ENCODE measurements at regions not wholly inside any gene's neighbourhood (a gene's known extent, or its start where the extent isn't known, plus 50 kb on each side); places are given as distances from the start of the nearest gene placed in this dataset.

- Histone ChIP-seq H3F3A (ENCODE audit: insufficient read depth, low read length) (no peaks in the 10 kb centered on the region), H3K27me3 (replicated peaks; ENCODE audit: insufficient read depth, low read length) (no peaks in the 10 kb centered on the region), H3K9me3 (replicated peaks; ENCODE audit: insufficient read depth, low read length) (no peaks in the 10 kb centered on the region), H3K79me2 (ENCODE audit: low read length) (no peaks in the 10 kb centered on the region), H3K36me3 (replicated peaks; ENCODE audit: insufficient read depth, low read length) (no peaks in the 10 kb centered on the region), H3K27ac (ENCODE audit: low read length) (no peak overlapping the region), H3K9me2 (replicated peaks; ENCODE audit: insufficient read depth, low read length) (no peaks in the 10 kb centered on the region), H4K20me1 (ENCODE audit: insufficient read depth, low read length) (no peaks in the 10 kb centered on the region), H3K4me1 (ENCODE audit: low read length) (no peaks in the 10 kb centered on the region), H2AFZ (ENCODE audit: low read length) (no peak overlapping the region), H3K9ac (ENCODE audit: low read length) (no peak overlapping the region), H3K4me3 (ENCODE audit: low read length) (no peak overlapping the region), H3K4me2 (ENCODE audit: low read depth, low read length) (no peak overlapping the region)
- no peak for DNase-seq
- TF ChIP-seq CTCF (IDR thresholded peaks at IDR 0.05; ENCODE audit: low read length) (no peak), EZH2phosphoT487 (IDR thresholded peaks at IDR 0.05; ENCODE audit: low read length) (no peak), EZH2 (optimal IDR thresholded peaks at IDR 0.05; ENCODE audit: low read depth, low read length) (no peak)
These were observed 494.2 kb upstream of the FSTL5 start for GRCh38 chr4:162657966-162658365.

- DNase-seq: no peak
- no peak for TF ChIP-seq EZH2phosphoT487 (IDR thresholded peaks at IDR 0.05; ENCODE audit: low read length)
- no peak overlapping the region for H2AFZ ChIP-seq (ENCODE audit: low read length)
- H4K20me1 ChIP-seq (ENCODE audit: insufficient read depth, low read length): no peaks in the 10 kb centered on the region
- no peak overlapping the region for H3K9ac ChIP-seq (ENCODE audit: low read length)
- H3F3A ChIP-seq (ENCODE audit: insufficient read depth, low read length): no peaks in the 10 kb centered on the region
- no peaks in the 10 kb centered on the region for H3K79me2 ChIP-seq (ENCODE audit: low read length)
- no peaks in the 10 kb centered on the region for H3K4me1 ChIP-seq (ENCODE audit: low read length)
- no peaks in the 10 kb centered on the region for H3K9me3 ChIP-seq (replicated peaks; ENCODE audit: insufficient read depth, low read length)
- no peak overlapping the region for H3K4me2 ChIP-seq (ENCODE audit: low read depth, low read length)
- H3K27me3 ChIP-seq (replicated peaks; ENCODE audit: insufficient read depth, low read length): no peaks in the 10 kb centered on the region
- H3K9me2 ChIP-seq (replicated peaks; ENCODE audit: insufficient read depth, low read length): no peaks in the 10 kb centered on the region
- H3K36me3 ChIP-seq (replicated peaks; ENCODE audit: insufficient read depth, low read length): no peaks in the 10 kb centered on the region
- H3K27ac ChIP-seq (ENCODE audit: low read length): no peak overlapping the region
- no peak overlapping the region for H3K4me3 ChIP-seq (ENCODE audit: low read length)
These were observed 486.4 kb upstream of the FSTL5 start for GRCh38 chr4:162650166-162650565.

- H3K79me2 ChIP-seq (ENCODE audit: low read length): no peaks in the 10 kb centered on the region
- H3K4me1 ChIP-seq (ENCODE audit: low read length): no peaks in the 10 kb centered on the region
- H2AFZ ChIP-seq (ENCODE audit: low read length): no peak overlapping the region
- H3K9me3 ChIP-seq (replicated peaks; ENCODE audit: insufficient read depth, low read length): no peaks in the 10 kb centered on the region
- H3K4me2 ChIP-seq (ENCODE audit: low read depth, low read length): no peak overlapping the region
- no peak overlapping the region for H3K27ac ChIP-seq (ENCODE audit: low read length)
- H3K27me3 ChIP-seq (replicated peaks; ENCODE audit: insufficient read depth, low read length): no peaks in the 10 kb centered on the region
- no peaks in the 10 kb centered on the region for H3K36me3 ChIP-seq (replicated peaks; ENCODE audit: insufficient read depth, low read length)
- no peak overlapping the region for H3K4me3 ChIP-seq (ENCODE audit: low read length)
- no peaks in the 10 kb centered on the region for H3K9me2 ChIP-seq (replicated peaks; ENCODE audit: insufficient read depth, low read length)
- no peaks in the 10 kb centered on the region for H4K20me1 ChIP-seq (ENCODE audit: insufficient read depth, low read length)
- H3K9ac ChIP-seq (ENCODE audit: low read length): no peak overlapping the region
- H3F3A ChIP-seq (ENCODE audit: insufficient read depth, low read length): no peaks in the 10 kb centered on the region
- TF ChIP-seq CTCF (IDR thresholded peaks at IDR 0.05; ENCODE audit: low read length) (no peak), EZH2 (optimal IDR thresholded peaks at IDR 0.05; ENCODE audit: low read depth, low read length) (no peak), EZH2phosphoT487 (IDR thresholded peaks at IDR 0.05; ENCODE audit: low read length) (no peak)
- no peak for DNase-seq
These were observed 481.6 kb upstream of the FSTL5 start for GRCh38 chr4:162645381-162645780.

- H2AFZ ChIP-seq (ENCODE audit: low read length): no peak overlapping the region
- no peak overlapping the region for H3K4me3 ChIP-seq (ENCODE audit: low read length)
- no peaks in the 10 kb centered on the region for H3F3A ChIP-seq (ENCODE audit: insufficient read depth, low read length)
- H3K9me3 ChIP-seq (replicated peaks; ENCODE audit: insufficient read depth, low read length): no peaks in the 10 kb centered on the region
- no peaks in the 10 kb centered on the region for H4K20me1 ChIP-seq (ENCODE audit: insufficient read depth, low read length)
- H3K27me3 ChIP-seq (replicated peaks; ENCODE audit: insufficient read depth, low read length): no peaks in the 10 kb centered on the region
- no peaks in the 10 kb centered on the region for H3K9me2 ChIP-seq (replicated peaks; ENCODE audit: insufficient read depth, low read length)
- H3K36me3 ChIP-seq (replicated peaks; ENCODE audit: insufficient read depth, low read length): no peaks in the 10 kb centered on the region
- DNase-seq: no peak
- no peak overlapping the region for H3K9ac ChIP-seq (ENCODE audit: low read length)
- H3K4me2 ChIP-seq (ENCODE audit: low read depth, low read length): no peak overlapping the region
- no peak overlapping the region for H3K27ac ChIP-seq (ENCODE audit: low read length)
- no peaks in the 10 kb centered on the region for H3K4me1 ChIP-seq (ENCODE audit: low read length)
- H3K79me2 ChIP-seq (ENCODE audit: low read length): no peaks in the 10 kb centered on the region
- TF ChIP-seq EZH2phosphoT487 (IDR thresholded peaks at IDR 0.05; ENCODE audit: low read length) (no peak), EZH2 (optimal IDR thresholded peaks at IDR 0.05; ENCODE audit: low read depth, low read length) (no peak), CTCF (IDR thresholded peaks at IDR 0.05; ENCODE audit: low read length) (no peak)
These were observed 480.5 kb upstream of the FSTL5 start for GRCh38 chr4:162644346-162644745.
